ENCODE measurements at regions not wholly inside any gene's neighbourhood (a gene's known extent, or its start where the extent isn't known, plus 50 kb on each side); places are given as distances from the start of the nearest gene placed in this dataset.

GRCh38 chr10:47176903-47177868, 122.8 kb upstream of the GDF10 start:
- Mint-ChIP-seq H3K27me3 (peaks cover 3% of the 10 kb centered on the region), H3K9me3 (no peaks in the 10 kb centered on the region), H3K36me3 (ENCODE audit: low read depth) (no peaks in the 10 kb centered on the region), H3K4me1 (no peaks in the 10 kb centered on the region), H3K4me3 (no peak overlapping the region), H3K27ac (no peak overlapping the region)
- CTCF ChIA-PET: no interaction called here
- no peak for DNase-seq
- POLR2A ChIA-PET: no interaction called here

GRCh38 chr10:47178537-47179290, 121.3 kb upstream of the GDF10 start:
- POLR2A ChIA-PET: interaction anchor here (1.3 kb wide), 1 partner anchor 13 kb away, joined by 6 read pairs; no protein-coding TSS in a partner anchor
- no peaks in the 10 kb centered on the region for H3K36me3 Mint-ChIP-seq (ENCODE audit: low read depth)
- no peak overlapping the region for H3K27ac Mint-ChIP-seq
- DNase-seq: no peak
- CTCF ChIA-PET: interaction anchor here (0.8 kb wide), 1 partner anchor 131 kb away, joined by 3 read pairs; no protein-coding TSS in a partner anchor
- H3K4me3 Mint-ChIP-seq: no peak overlapping the region
- H3K4me1 Mint-ChIP-seq: no peaks in the 10 kb centered on the region
- H3K9me3 Mint-ChIP-seq: no peaks in the 10 kb centered on the region
- H3K27me3 Mint-ChIP-seq: no peaks in the 10 kb centered on the region

GRCh38 chr10:47179291-47179647, 120.7 kb upstream of the GDF10 start:
- POLR2A ChIA-PET: interaction anchor here (1.3 kb wide), 1 partner anchor 13 kb away, joined by 6 read pairs; no protein-coding TSS in a partner anchor
- CTCF ChIA-PET: interaction anchor here (0.8 kb wide), 1 partner anchor 132 kb away, joined by 3 read pairs; no protein-coding TSS in a partner anchor
- no peak for DNase-seq

GRCh38 chr10:47181052-47181849, 118.7 kb upstream of the GDF10 start:
- no peaks in the 10 kb centered on the region for H3K36me3 Mint-ChIP-seq (ENCODE audit: low read depth)
- no peaks in the 10 kb centered on the region for H3K9me3 Mint-ChIP-seq
- H3K27me3 Mint-ChIP-seq: no peaks in the 10 kb centered on the region
- H3K4me1 Mint-ChIP-seq: no peaks in the 10 kb centered on the region
- ChIA-PET POLR2A (no interaction called here), CTCF (no interaction called here)
- DNase-seq: no peak
- no peak overlapping the region for H3K27ac Mint-ChIP-seq
- H3K4me3 Mint-ChIP-seq: no peak overlapping the region

More at GRCh38 chr10:47179291-47179647, 120.7 kb upstream of the GDF10 start:
- no peaks in the 10 kb centered on the region for H3K9me3 Mint-ChIP-seq
- H3K4me1 Mint-ChIP-seq: no peaks in the 10 kb centered on the region
- H3K36me3 Mint-ChIP-seq (ENCODE audit: low read depth): no peaks in the 10 kb centered on the region
- H3K27me3 Mint-ChIP-seq: no peaks in the 10 kb centered on the region
- H3K27ac Mint-ChIP-seq: no peak overlapping the region
- no peak overlapping the region for H3K4me3 Mint-ChIP-seq

GRCh38 chr10:47182934-47183703, 116.9 kb upstream of the GDF10 start:
- CTCF ChIA-PET: no interaction called here
- H3K36me3 Mint-ChIP-seq (ENCODE audit: low read depth): no peaks in the 10 kb centered on the region
- H3K27me3 Mint-ChIP-seq: no peaks in the 10 kb centered on the region
- DNase-seq: no peak
- H3K4me1 Mint-ChIP-seq: no peaks in the 10 kb centered on the region
- POLR2A ChIA-PET: no interaction called here
- H3K27ac Mint-ChIP-seq: no peak overlapping the region
- H3K9me3 Mint-ChIP-seq: no peaks in the 10 kb centered on the region
- H3K4me3 Mint-ChIP-seq: no peak overlapping the region

GRCh38 chr10:47183704-47184041, 116.3 kb upstream of the GDF10 start:
- CTCF ChIA-PET: no interaction called here
- Mint-ChIP-seq H3K4me3 (no peak overlapping the region), H3K9me3 (no peaks in the 10 kb centered on the region), H3K27me3 (no peaks in the 10 kb centered on the region), H3K27ac (no peak overlapping the region), H3K4me1 (no peaks in the 10 kb centered on the region), H3K36me3 (ENCODE audit: low read depth) (no peaks in the 10 kb centered on the region)
- POLR2A ChIA-PET: no interaction called here
- DNase-seq: no peak

- ChIA-PET CTCF (no interaction called here), POLR2A (no interaction called here)
- H3K36me3 Mint-ChIP-seq (ENCODE audit: low read depth): no peaks in the 10 kb centered on the region
- H3K9me3 Mint-ChIP-seq: no peaks in the 10 kb centered on the region
- no peak for DNase-seq
- H3K27me3 Mint-ChIP-seq: no peaks in the 10 kb centered on the region
- H3K27ac Mint-ChIP-seq: no peak overlapping the region
- no peaks in the 10 kb centered on the region for H3K4me1 Mint-ChIP-seq
- H3K4me3 Mint-ChIP-seq: no peak overlapping the region
These were observed 115.7 kb upstream of the GDF10 start for GRCh38 chr10:47184273-47184672.

- CTCF ChIA-PET: no interaction called here
These were observed 115.2 kb upstream of the GDF10 start for GRCh38 chr10:47184724-47185330.

GRCh38 chr10:47186941-47187340, 113.1 kb upstream of the GDF10 start:
- CTCF ChIA-PET: no interaction called here

More at GRCh38 chr10:47184724-47185330, 115.2 kb upstream of the GDF10 start:
- Mint-ChIP-seq H3K4me3 (no peak overlapping the region), H3K27ac (no peak overlapping the region), H3K9me3 (no peaks in the 10 kb centered on the region), H3K36me3 (ENCODE audit: low read depth) (no peaks in the 10 kb centered on the region), H3K27me3 (no peaks in the 10 kb centered on the region), H3K4me1 (no peaks in the 10 kb centered on the region)
- no peak for DNase-seq
- POLR2A ChIA-PET: no interaction called here

GRCh38 chr10:47187592-47187991, 112.4 kb upstream of the GDF10 start:
- no peaks in the 10 kb centered on the region for H3K27me3 Mint-ChIP-seq
- CTCF ChIA-PET: no interaction called here
- H3K27ac Mint-ChIP-seq: no peak overlapping the region
- no peak for DNase-seq
- no peaks in the 10 kb centered on the region for H3K4me1 Mint-ChIP-seq
- H3K36me3 Mint-ChIP-seq (ENCODE audit: low read depth): no peaks in the 10 kb centered on the region
- no peaks in the 10 kb centered on the region for H3K9me3 Mint-ChIP-seq
- POLR2A ChIA-PET: no interaction called here
- no peak overlapping the region for H3K4me3 Mint-ChIP-seq

More at GRCh38 chr10:47186941-47187340, 113.1 kb upstream of the GDF10 start:
- H3K36me3 Mint-ChIP-seq (ENCODE audit: low read depth): no peaks in the 10 kb centered on the region
- no peak for DNase-seq
- POLR2A ChIA-PET: no interaction called here
- no peaks in the 10 kb centered on the region for H3K9me3 Mint-ChIP-seq
- no peaks in the 10 kb centered on the region for H3K4me1 Mint-ChIP-seq
- H3K27ac Mint-ChIP-seq: no peak overlapping the region
- H3K27me3 Mint-ChIP-seq: no peaks in the 10 kb centered on the region
- no peak overlapping the region for H3K4me3 Mint-ChIP-seq

GRCh38 chr10:47188156-47188555, 111.8 kb upstream of the GDF10 start:
- H3K36me3 Mint-ChIP-seq (ENCODE audit: low read depth): no peaks in the 10 kb centered on the region
- POLR2A ChIA-PET: no interaction called here
- H3K4me1 Mint-ChIP-seq: no peaks in the 10 kb centered on the region
- H3K27ac Mint-ChIP-seq: no peak overlapping the region
- no peak overlapping the region for H3K4me3 Mint-ChIP-seq
- no peaks in the 10 kb centered on the region for H3K27me3 Mint-ChIP-seq
- H3K9me3 Mint-ChIP-seq: no peaks in the 10 kb centered on the region
- CTCF ChIA-PET: no interaction called here
- no peak for DNase-seq

GRCh38 chr10:47189802-47190201, 110.2 kb upstream of the GDF10 start:
- no peak for DNase-seq
- CTCF ChIA-PET: no interaction called here
- H3K4me1 Mint-ChIP-seq: no peaks in the 10 kb centered on the region
- no peaks in the 10 kb centered on the region for H3K9me3 Mint-ChIP-seq
- POLR2A ChIA-PET: no interaction called here
- H3K4me3 Mint-ChIP-seq: no peak overlapping the region
- H3K27me3 Mint-ChIP-seq: no peaks in the 10 kb centered on the region
- H3K36me3 Mint-ChIP-seq (ENCODE audit: low read depth): no peaks in the 10 kb centered on the region
- no peak overlapping the region for H3K27ac Mint-ChIP-seq
